ENCODE measurements at regions not wholly inside any gene's neighbourhood (a gene's known extent, or its start where the extent isn't known, plus 50 kb on each side); places are given as distances from the start of the nearest gene placed in this dataset.

GRCh38 chr10:4427532-4427931, 398.5 kb upstream of the AKR1E2 start:
- H3K4me2 ChIP-seq (ENCODE audit: insufficient read depth, low read length) = no peak overlapping the region
- H3K79me2 ChIP-seq (ENCODE audit: insufficient read depth, low read length) = no peaks in the 10 kb centered on the region
- no peaks in the 10 kb centered on the region for H4K20me1 ChIP-seq (ENCODE audit: insufficient read depth, low read length)
- DNase-seq = no peak
- no peak overlapping the region for H3K9ac ChIP-seq (ENCODE audit: low read depth, low read length)
- ATAC-seq (ENCODE audit: insufficient read depth, low read depth) = no peak
- H3K9me3 ChIP-seq (ENCODE audit: insufficient read depth, low read length, severe bottlenecking) = no peaks in the 10 kb centered on the region
- TF ChIP-seq EZH2 (IDR thresholded peaks at IDR 0.05; ENCODE audit: borderline replicate concordance, low read depth, low read length, severe bottlenecking) (no peak), CTCF (IDR thresholded peaks at IDR 0.05; ENCODE audit: borderline replicate concordance, extremely low read depth, low read length, poor library complexity, severe bottlenecking) (no peak)
- peaks cover 3% of the 10 kb centered on the region for H3K4me1 ChIP-seq (ENCODE audit: insufficient read depth, low read length)
- H3K27ac ChIP-seq (ENCODE audit: low read length) = no peak overlapping the region
- H3K4me3 ChIP-seq (ENCODE audit: low read depth in 1 of 2, low read length in 2 of 2) = no peak overlapping the region
- no peaks in the 10 kb centered on the region for H3K27me3 ChIP-seq (ENCODE audit: insufficient read depth, low read length, poor library complexity)
- no peak overlapping the region for H2AFZ ChIP-seq (ENCODE audit: low read depth, low read length)
- H3K36me3 ChIP-seq (ENCODE audit: insufficient read depth, low read length) = no peaks in the 10 kb centered on the region

DNA sequence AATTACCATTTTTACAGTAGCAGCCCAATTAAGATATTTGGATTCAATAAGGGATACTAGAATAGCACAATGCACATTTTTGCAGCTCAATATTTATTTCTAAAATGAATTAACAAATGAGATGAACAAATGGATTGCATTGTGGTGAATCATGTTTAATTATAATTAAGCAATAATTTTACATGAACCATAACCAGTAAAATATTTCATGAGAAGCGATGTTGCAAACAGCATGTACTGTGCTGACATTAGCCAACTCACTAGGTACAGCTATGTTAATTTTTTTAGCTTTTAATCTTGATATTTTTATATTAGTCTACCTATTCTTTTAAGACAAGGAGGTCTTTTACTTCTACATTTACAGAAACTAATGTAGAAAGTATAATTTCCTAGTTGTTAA, 399.1 kb upstream of the AKR1E2 start:
- Histone ChIP-seq H4K20me1 (ENCODE audit: insufficient read depth, low read length) (no peaks in the 10 kb centered on the region), H3K36me3 (ENCODE audit: insufficient read depth, low read length) (no peaks in the 10 kb centered on the region), H3K9me3 (ENCODE audit: insufficient read depth, low read length, severe bottlenecking) (no peaks in the 10 kb centered on the region), H3K9ac (ENCODE audit: low read depth, low read length) (no peak overlapping the region), H3K4me2 (ENCODE audit: insufficient read depth, low read length) (no peak overlapping the region), H3K27ac (ENCODE audit: low read length) (no peak overlapping the region), H3K4me3 (ENCODE audit: low read depth in 1 of 2, low read length in 2 of 2) (no peak overlapping the region), H3K4me1 (ENCODE audit: insufficient read depth, low read length) (no peaks in the 10 kb centered on the region), H2AFZ (ENCODE audit: low read depth, low read length) (no peak overlapping the region), H3K79me2 (ENCODE audit: insufficient read depth, low read length) (no peaks in the 10 kb centered on the region), H3K27me3 (ENCODE audit: insufficient read depth, low read length, poor library complexity) (no peaks in the 10 kb centered on the region)
- DNase-seq (no peak), ATAC-seq (ENCODE audit: insufficient read depth, low read depth) (no peak)
- TF ChIP-seq CTCF (IDR thresholded peaks at IDR 0.05; ENCODE audit: borderline replicate concordance, extremely low read depth, low read length, poor library complexity, severe bottlenecking) = no peak
- TF ChIP-seq EZH2 (IDR thresholded peaks at IDR 0.05; ENCODE audit: borderline replicate concordance, low read depth, low read length, severe bottlenecking) = no peak

DNA sequence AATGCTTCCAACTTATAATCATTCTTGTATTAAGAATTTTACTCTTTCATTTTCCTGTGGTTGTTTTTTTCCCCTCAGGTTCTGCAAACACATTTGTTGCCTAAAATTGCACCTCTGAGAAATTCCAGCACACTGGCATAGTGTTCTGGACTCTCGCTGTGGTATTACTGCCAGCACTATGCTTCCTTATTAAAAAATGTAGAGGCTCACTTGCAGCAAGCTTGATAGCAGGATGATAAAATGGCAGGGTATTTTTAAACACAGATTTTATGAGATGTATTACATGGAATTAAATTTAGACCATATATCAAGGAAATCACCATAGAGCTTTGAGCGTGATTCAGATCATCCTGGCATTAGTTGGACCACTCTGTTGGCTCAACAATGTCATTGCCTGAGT, 416.7 kb upstream of the AKR1E2 start:
- no peak for TF ChIP-seq CTCF (IDR thresholded peaks at IDR 0.05; ENCODE audit: borderline replicate concordance, extremely low read depth, low read length, poor library complexity, severe bottlenecking)
- no peak for TF ChIP-seq EZH2 (IDR thresholded peaks at IDR 0.05; ENCODE audit: borderline replicate concordance, low read depth, low read length, severe bottlenecking)
- H3K4me1 ChIP-seq (ENCODE audit: insufficient read depth, low read length) = peaks cover 11% of the 10 kb centered on the region
- no peaks in the 10 kb centered on the region for H3K9me3 ChIP-seq (ENCODE audit: insufficient read depth, low read length, severe bottlenecking)
- no peak overlapping the region for H2AFZ ChIP-seq (ENCODE audit: low read depth, low read length)
- H3K79me2 ChIP-seq (ENCODE audit: insufficient read depth, low read length) = no peaks in the 10 kb centered on the region
- H3K9ac ChIP-seq (ENCODE audit: low read depth, low read length) = no peak overlapping the region
- no peak overlapping the region for H3K4me2 ChIP-seq (ENCODE audit: insufficient read depth, low read length)
- H3K27me3 ChIP-seq (ENCODE audit: insufficient read depth, low read length, poor library complexity) = no peaks in the 10 kb centered on the region
- no peak overlapping the region for H3K4me3 ChIP-seq (ENCODE audit: low read depth in 1 of 2, low read length in 2 of 2)
- no peak for DNase-seq
- H3K27ac ChIP-seq (ENCODE audit: low read length) = no peak overlapping the region
- no peaks in the 10 kb centered on the region for H3K36me3 ChIP-seq (ENCODE audit: insufficient read depth, low read length)
- H4K20me1 ChIP-seq (ENCODE audit: insufficient read depth, low read length) = no peaks in the 10 kb centered on the region
- ATAC-seq (ENCODE audit: insufficient read depth, low read depth) = no peak

- no peak for DNase-seq
- TF ChIP-seq CTCF (IDR thresholded peaks at IDR 0.05; ENCODE audit: borderline replicate concordance, extremely low read depth, low read length, poor library complexity, severe bottlenecking) (no peak), EZH2 (IDR thresholded peaks at IDR 0.05; ENCODE audit: borderline replicate concordance, low read depth, low read length, severe bottlenecking) (no peak)
Observed at GRCh38 chr10:4407783-4408182, 418.2 kb upstream of the AKR1E2 start.

More at GRCh38 chr10:4407783-4408182, 418.2 kb upstream of the AKR1E2 start:
- no peak overlapping the region for H2AFZ ChIP-seq (ENCODE audit: low read depth, low read length)
- no peak overlapping the region for H3K4me2 ChIP-seq (ENCODE audit: insufficient read depth, low read length)
- peaks cover 11% of the 10 kb centered on the region for H3K4me1 ChIP-seq (ENCODE audit: insufficient read depth, low read length)
- H3K9me3 ChIP-seq (ENCODE audit: insufficient read depth, low read length, severe bottlenecking) = no peaks in the 10 kb centered on the region
- H3K27ac ChIP-seq (ENCODE audit: low read length) = no peak overlapping the region
- no peaks in the 10 kb centered on the region for H3K27me3 ChIP-seq (ENCODE audit: insufficient read depth, low read length, poor library complexity)
- H3K79me2 ChIP-seq (ENCODE audit: insufficient read depth, low read length) = no peaks in the 10 kb centered on the region
- H3K36me3 ChIP-seq (ENCODE audit: insufficient read depth, low read length) = no peaks in the 10 kb centered on the region
- H3K4me3 ChIP-seq (ENCODE audit: low read depth in 1 of 2, low read length in 2 of 2) = no peak overlapping the region
- H3K9ac ChIP-seq (ENCODE audit: low read depth, low read length) = no peak overlapping the region
- H4K20me1 ChIP-seq (ENCODE audit: insufficient read depth, low read length) = no peaks in the 10 kb centered on the region
- peak; percentile 59 for ATAC-seq (ENCODE audit: insufficient read depth, low read depth)

Measured in DND-41 (cell line).